ENCODE measurements at regions not wholly inside any gene's neighbourhood (a gene's known extent, or its start where the extent isn't known, plus 50 kb on each side); places are given as distances from the start of the nearest gene placed in this dataset.

GRCh38 chr11:115767883-115768282 lies 263.7 kb upstream of the CADM1 start:
- Histone ChIP-seq H3F3A (ENCODE audit: insufficient read depth, low read length, poor library complexity, severe bottlenecking) (no peaks in the 10 kb centered on the region), H3K9me2 (ENCODE audit: insufficient read depth, low read length) (no peaks in the 10 kb centered on the region)
- TF ChIP-seq REST (IDR thresholded peaks at IDR 0.05; ENCODE audit: borderline replicate concordance) = no peak
- TF ChIP-seq RAD21 (conservative IDR thresholded peaks at IDR 0.05) = no peak
- no peak for TF ChIP-seq CTCF (IDR thresholded peaks at IDR 0.05; ENCODE audit: poor library complexity, severe bottlenecking)
- no peak for TF ChIP-seq POLR2AphosphoS5 (IDR thresholded peaks at IDR 0.05)
- no peak for TF ChIP-seq EZH2 (IDR thresholded peaks at IDR 0.05; ENCODE audit: borderline replicate concordance, insufficient read depth, low read length, poor library complexity, severe bottlenecking)
- TF ChIP-seq EP300 (conservative IDR thresholded peaks at IDR 0.05; ENCODE audit: poor library complexity, severe bottlenecking) = no peak
- TF ChIP-seq SMC3 (conservative IDR thresholded peaks at IDR 0.05; ENCODE audit: poor library complexity) = no peak
- no peak for TF ChIP-seq MXI1 (conservative IDR thresholded peaks at IDR 0.05; ENCODE audit: poor library complexity, severe bottlenecking)
- TF ChIP-seq TAF1 (IDR thresholded peaks at IDR 0.05; ENCODE audit: low read depth) = no peak

GRCh38 chr11:115767047-115767802 lies 263.0 kb upstream of the CADM1 start:
- Histone ChIP-seq H3K4me3 (ENCODE audit: low read length) (no peak overlapping the region), H3K9ac (ENCODE audit: low read length) (no peak overlapping the region), H2AFZ (ENCODE audit: low read depth, low read length) (no peak overlapping the region), H3F3A (ENCODE audit: insufficient read depth, low read length, poor library complexity, severe bottlenecking) (no peaks in the 10 kb centered on the region), H3K27me3 (ENCODE audit: insufficient read depth, low read depth, low read length) (no peaks in the 10 kb centered on the region), H3K27ac (ENCODE audit: low read length) (no peak overlapping the region), H3K4me2 (ENCODE audit: low read length) (no peak overlapping the region), H3K9me2 (ENCODE audit: insufficient read depth, low read length) (no peaks in the 10 kb centered on the region), H4K20me1 (ENCODE audit: insufficient read depth) (no peaks in the 10 kb centered on the region), H3K36me3 (ENCODE audit: insufficient read depth, low read length) (no peaks in the 10 kb centered on the region), H3K79me2 (replicated peaks; ENCODE audit: insufficient read depth, low read length) (no peaks in the 10 kb centered on the region), H3K9me3 (ENCODE audit: low read length) (no peaks in the 10 kb centered on the region)
- no peak for TF ChIP-seq EP300 (conservative IDR thresholded peaks at IDR 0.05; ENCODE audit: poor library complexity, severe bottlenecking)
- no peak for TF ChIP-seq EZH2 (IDR thresholded peaks at IDR 0.05; ENCODE audit: borderline replicate concordance, insufficient read depth, low read length, poor library complexity, severe bottlenecking)
- TF ChIP-seq CTCF (IDR thresholded peaks at IDR 0.05; ENCODE audit: poor library complexity, severe bottlenecking) = no peak
- no peak for TF ChIP-seq SMC3 (conservative IDR thresholded peaks at IDR 0.05; ENCODE audit: poor library complexity)

More at GRCh38 chr11:115767883-115768282, 263.7 kb upstream of the CADM1 start:
- no peak overlapping the region for H2AFZ ChIP-seq (ENCODE audit: low read depth, low read length)
- H3K4me3 ChIP-seq (ENCODE audit: low read length) = no peak overlapping the region
- H3K27me3 ChIP-seq (ENCODE audit: insufficient read depth, low read depth, low read length) = no peaks in the 10 kb centered on the region
- no peaks in the 10 kb centered on the region for H3K36me3 ChIP-seq (ENCODE audit: insufficient read depth, low read length)
- no peak overlapping the region for H3K9ac ChIP-seq (ENCODE audit: low read length)
- H3K4me2 ChIP-seq (ENCODE audit: low read length) = no peak overlapping the region
- no peak overlapping the region for H3K27ac ChIP-seq (ENCODE audit: low read length)
- no peaks in the 10 kb centered on the region for H4K20me1 ChIP-seq (ENCODE audit: insufficient read depth)
- H3K9me3 ChIP-seq (ENCODE audit: low read length) = no peaks in the 10 kb centered on the region
- no peaks in the 10 kb centered on the region for H3K79me2 ChIP-seq (replicated peaks; ENCODE audit: insufficient read depth, low read length)

All from neural cell (in vitro differentiated cells).